ENCODE measurements at regions not wholly inside any gene's neighbourhood (a gene's known extent, or its start where the extent isn't known, plus 50 kb on each side); places are given as distances from the start of the nearest gene placed in this dataset.
A peak's percentile ranks its signal among the peaks of the same experiment; 100 is the strongest.

GRCh38 chr15:77784361-77785292 is 151.9 kb upstream of the LINGO1 start:
- H3K4me3 ChIP-seq (ENCODE audit: low read length), result no peak overlapping the region
- DNase-seq (ENCODE audit: low read depth, low spot score), result peak; percentile 10

GRCh38 chr15:77783636-77784035 is 150.9 kb upstream of the LINGO1 start:
- DNase-seq (ENCODE audit: low read depth, low spot score), result no peak
- no peak overlapping the region for H3K4me3 ChIP-seq (ENCODE audit: low read length)

DNA sequence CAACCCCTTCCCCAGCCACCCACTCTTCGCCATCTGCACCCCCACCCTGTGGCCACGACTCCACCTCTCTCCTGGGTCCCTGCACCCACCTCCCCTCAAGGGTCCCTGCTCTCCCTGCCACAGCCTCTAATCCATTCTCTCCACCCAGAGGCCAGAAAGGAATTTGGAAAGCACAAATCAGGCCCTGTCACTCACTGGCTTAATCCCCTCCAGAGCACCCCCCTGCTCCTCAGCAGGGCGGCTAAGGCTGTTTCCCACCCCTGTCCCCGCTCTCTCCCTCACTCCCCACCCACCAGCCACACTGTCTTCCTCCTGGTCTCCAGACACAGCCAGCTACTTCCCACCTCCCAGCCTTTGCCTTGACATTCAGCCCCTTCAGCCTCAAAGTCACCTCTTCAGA is 150.0 kb upstream of the LINGO1 start:
- DNase-seq (ENCODE audit: low read depth, low spot score), result no peak
- no peak overlapping the region for H3K4me3 ChIP-seq (ENCODE audit: low read length)

GRCh38 chr15:77781946-77782240 is 149.2 kb upstream of the LINGO1 start:
- DNase-seq (ENCODE audit: low read depth, low spot score), result no peak
- no peak overlapping the region for H3K4me3 ChIP-seq (ENCODE audit: low read length)

GRCh38 chr15:77781151-77781945 is 148.6 kb upstream of the LINGO1 start:
- no peak overlapping the region for H3K4me3 ChIP-seq (ENCODE audit: low read length)
- no peak for DNase-seq (ENCODE audit: low read depth, low spot score)

- no peak overlapping the region for H3K4me3 ChIP-seq (ENCODE audit: low read length)
- DNase-seq (ENCODE audit: low read depth, low spot score), result no peak
Observed at GRCh38 chr15:77778802-77779201, 146.1 kb upstream of the LINGO1 start.

DNA sequence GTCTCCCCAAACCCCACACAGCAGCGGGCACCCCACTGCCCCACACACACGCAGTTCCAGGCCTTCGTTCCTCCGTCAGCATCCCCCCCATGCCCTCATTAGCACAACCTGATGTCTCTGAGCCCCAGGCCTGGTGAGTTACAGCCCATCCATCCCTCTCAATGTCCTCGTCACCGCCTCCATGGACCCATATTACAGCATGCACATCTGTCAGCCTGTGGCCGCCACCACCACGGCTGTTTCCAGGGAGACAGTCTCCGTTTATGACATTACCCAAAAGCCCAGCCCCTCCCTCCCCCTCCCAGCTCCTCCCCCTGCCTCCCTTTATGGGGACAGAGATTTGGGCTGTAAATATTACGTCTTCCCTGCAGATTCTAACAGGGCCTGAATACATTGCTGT is 143.1 kb upstream of the LINGO1 start:
- DNase-seq (ENCODE audit: low read depth, low spot score), result no peak
- no peak overlapping the region for H3K4me3 ChIP-seq (ENCODE audit: low read length)

GRCh38 chr15:77775373-77775772 is 142.7 kb upstream of the LINGO1 start:
- no peak overlapping the region for H3K4me3 ChIP-seq (ENCODE audit: low read length)
- DNase-seq (ENCODE audit: low read depth, low spot score), result no peak

- no peak overlapping the region for H3K4me3 ChIP-seq (ENCODE audit: low read length)
- no peak for DNase-seq (ENCODE audit: low read depth, low spot score)
Observed at GRCh38 chr15:77774350-77774749, 141.6 kb upstream of the LINGO1 start.

DNA sequence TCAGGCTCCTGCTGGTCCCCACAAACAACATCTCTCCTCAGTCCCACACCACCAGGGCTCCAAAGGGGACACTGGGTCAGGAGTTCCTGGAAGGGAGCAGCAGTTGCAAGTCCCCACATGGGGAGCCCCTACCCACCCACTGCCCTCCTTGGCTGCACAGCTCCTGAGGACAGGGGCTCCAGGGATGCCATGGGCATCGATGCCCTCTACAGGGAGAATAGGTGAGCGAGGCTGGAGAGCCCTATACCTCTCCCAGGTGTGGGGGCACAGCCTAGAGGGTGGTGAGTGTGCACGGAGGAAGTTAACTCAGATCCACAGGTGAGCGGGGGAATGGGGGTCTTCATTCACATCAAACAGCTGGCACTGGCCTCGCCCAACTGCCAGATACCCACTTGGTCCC is 141.2 kb upstream of the LINGO1 start:
- no peak for DNase-seq (ENCODE audit: low read depth, low spot score)
- H3K4me3 ChIP-seq (ENCODE audit: low read length), result no peak overlapping the region

GRCh38 chr15:77772641-77773402 is 140.1 kb upstream of the LINGO1 start:
- no peak for DNase-seq (ENCODE audit: low read depth, low spot score)
- no peak overlapping the region for H3K4me3 ChIP-seq (ENCODE audit: low read length)

- no peak overlapping the region for H3K4me3 ChIP-seq (ENCODE audit: low read length)
- no peak for DNase-seq (ENCODE audit: low read depth, low spot score)
Observed at GRCh38 chr15:77771616-77772015, 138.9 kb upstream of the LINGO1 start.

GRCh38 chr15:77769700-77770099 is 137.0 kb upstream of the LINGO1 start:
- H3K4me3 ChIP-seq (ENCODE audit: low read length), result no peak overlapping the region

DNA sequence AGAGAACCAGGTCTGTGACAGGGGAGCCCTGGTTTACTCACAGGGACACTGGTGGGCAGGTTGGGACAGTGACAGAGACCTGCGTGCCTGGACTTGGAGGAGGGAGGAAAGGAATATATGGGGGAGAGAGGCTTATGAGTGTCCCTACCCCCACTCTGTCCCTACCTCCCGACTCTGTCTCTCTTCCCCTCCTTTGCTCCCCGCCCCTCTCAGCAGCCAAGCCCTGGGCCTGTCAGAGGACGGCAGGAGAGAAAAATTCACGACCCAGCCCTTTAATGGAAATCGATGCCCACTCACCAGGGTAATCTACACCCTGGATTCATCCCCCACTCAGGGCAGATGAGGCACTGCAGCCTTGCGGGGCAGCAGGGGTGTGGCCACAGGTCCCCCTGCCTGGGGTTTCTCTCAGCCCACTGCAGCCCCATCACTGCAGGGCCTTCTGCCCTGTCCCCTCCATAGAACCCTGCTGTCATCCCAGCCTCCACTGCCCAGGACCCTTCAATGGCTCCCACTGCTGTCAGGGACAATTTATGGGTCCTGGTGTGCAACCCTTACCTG is 135.9 kb upstream of the LINGO1 start:
- H3K4me3 ChIP-seq (ENCODE audit: low read length), result no peak overlapping the region
- no peak for DNase-seq (ENCODE audit: low read depth, low spot score)

More at GRCh38 chr15:77769700-77770099, 137.0 kb upstream of the LINGO1 start:
- DNase-seq (ENCODE audit: low read depth, low spot score), result no peak

DNA sequence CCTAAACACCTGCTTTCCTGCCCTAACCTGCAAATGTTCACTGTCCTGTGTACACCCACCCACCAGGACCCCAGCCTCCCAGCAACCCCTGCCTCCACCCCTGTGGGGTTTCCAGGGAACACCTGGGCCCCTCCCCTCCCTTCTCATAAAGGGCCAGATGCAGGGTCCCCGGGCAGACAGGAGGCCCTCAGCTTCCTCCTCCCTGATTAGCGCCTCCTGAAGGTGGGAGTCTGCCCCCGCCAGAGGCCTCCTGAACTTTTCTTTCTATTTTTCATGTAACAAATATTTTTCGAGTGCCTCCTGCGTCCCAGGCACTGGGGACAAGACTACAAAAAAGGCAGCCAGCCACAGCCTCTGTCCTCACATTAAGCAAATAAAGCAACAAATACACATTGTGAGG is 135.4 kb upstream of the LINGO1 start:
- no peak overlapping the region for H3K4me3 ChIP-seq (ENCODE audit: low read length)
- no peak for DNase-seq (ENCODE audit: low read depth, low spot score)

DNA sequence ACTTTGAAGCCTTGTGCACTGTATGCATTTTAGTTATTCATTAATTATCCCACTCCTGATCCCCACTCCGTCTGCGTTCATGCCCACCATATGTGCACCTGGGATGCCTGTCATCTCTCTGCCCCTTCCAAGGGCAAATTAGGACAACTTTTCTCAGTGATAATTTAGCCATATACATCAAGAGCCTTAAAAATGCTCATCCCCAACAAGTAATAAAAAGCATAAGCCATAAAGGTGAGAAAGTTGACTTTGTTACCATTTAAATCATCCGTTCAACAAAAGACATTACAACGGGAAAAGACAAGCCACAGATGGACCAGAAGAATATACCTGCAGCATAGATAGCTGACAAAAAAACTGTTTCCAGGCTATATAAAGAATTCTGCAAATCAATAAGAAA is 131.4 kb upstream of the LINGO1 start:
- DNase-seq (ENCODE audit: low read depth, low spot score), result no peak
- H3K4me3 ChIP-seq (ENCODE audit: low read length), result no peak overlapping the region

DNA sequence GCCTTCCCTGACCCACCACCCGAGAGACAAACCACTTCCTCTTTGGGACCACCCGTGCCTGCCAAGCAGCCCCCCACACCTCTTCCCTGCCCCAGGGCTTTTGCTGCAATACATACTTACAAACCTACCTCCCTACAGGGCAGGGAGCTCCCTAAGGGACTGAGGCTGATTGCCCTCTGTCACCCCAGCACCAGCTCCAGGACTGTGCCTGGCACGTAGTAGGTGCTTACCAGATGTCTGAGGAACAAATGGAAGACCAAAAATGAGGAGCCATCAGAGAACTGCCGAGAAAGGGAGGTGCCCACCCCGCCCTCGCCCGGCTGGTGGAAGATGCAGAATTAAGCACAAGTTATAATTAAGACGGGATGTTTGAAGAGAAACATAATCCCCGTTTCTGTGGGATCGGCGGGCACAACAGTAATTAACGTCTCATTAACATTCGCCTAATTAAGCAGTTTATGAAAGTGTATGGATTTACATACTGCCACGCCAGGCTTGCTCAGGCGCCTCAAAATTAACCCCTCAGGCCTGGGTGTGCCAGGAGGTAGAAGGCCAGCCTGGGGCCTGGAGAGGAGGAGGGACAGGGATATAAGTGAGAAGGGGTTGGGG is 130.1 kb upstream of the LINGO1 start:
- no peak for DNase-seq (ENCODE audit: low read depth, low spot score)
- H3K4me3 ChIP-seq (ENCODE audit: low read length), result no peak overlapping the region

DNA sequence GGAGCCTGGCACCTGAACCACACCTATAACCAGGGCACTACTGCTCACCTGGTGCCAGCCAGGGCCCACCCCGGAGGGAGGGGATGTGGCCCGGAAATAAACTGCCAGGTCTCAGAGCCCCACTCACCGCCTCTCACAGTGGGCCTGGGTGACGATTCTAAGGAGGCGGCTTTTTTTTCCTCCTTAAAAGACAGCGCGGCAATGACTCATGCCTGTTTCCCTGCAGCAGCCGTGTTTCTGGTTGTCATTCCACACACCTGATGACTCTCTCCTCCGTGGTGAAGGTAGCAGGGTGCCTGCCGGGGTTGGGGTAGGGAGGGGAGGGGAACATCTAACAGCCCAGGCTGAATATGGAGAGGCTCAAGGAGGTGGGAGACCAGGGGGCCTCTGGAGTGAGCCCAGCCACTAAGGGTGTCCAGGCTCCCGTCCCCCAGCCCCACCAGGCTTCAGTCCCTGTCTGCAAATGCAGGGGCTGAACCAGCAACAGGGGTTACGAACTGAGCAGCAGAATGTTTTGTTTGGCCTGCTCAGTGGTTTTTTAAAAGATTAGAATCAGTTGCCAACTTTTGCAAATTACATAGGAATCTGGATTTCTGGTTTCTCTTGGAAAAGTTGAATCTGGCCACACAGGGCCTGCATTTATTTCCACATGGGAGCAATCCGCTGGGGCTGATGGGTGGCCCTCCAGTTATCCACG is 127.3 kb upstream of the LINGO1 start:
- no peak for DNase-seq (ENCODE audit: low read depth, low spot score)
- H3K4me3 ChIP-seq (ENCODE audit: low read length), result no peak overlapping the region

GRCh38 chr15:77753939-77754338 is 121.2 kb upstream of the LINGO1 start:
- DNase-seq (ENCODE audit: low read depth, low spot score), result no peak
- H3K4me3 ChIP-seq (ENCODE audit: low read length), result no peak overlapping the region
